ENCODE measurements at regions not wholly inside any gene's neighbourhood (a gene's known extent, or its start where the extent isn't known, plus 50 kb on each side); places are given as distances from the start of the nearest gene placed in this dataset.
A peak's percentile ranks its signal among the peaks of the same experiment; 100 is the strongest.

DNA sequence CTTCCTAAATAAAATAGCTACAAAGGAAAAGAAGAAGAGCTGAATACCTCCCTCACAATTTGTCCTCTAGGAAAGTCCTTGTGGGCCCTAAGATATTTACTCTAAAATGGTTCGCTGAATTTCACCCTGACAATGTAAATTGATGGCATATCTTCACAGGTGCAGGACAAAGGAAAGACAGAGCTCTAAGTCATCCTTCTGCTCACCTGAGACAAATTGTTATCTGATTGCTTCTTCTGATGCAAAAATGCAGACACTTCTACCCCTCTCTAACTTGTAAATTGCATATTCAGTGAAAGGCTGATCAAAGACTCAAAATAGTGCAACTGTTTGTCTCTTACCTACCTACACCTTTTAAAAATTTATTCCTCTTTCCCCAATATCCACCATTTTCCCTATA lies 747.2 kb upstream of the PRR20A start:
- H4K91ac ChIP-seq (replicated peaks; ENCODE audit: insufficient read length, low read length), result no peak overlapping the region
- CTCF ChIA-PET (ENCODE audit: partially characterized antibody), result no interaction called here
- H3K4me1 ChIP-seq (replicated peaks in 1 of 4; ENCODE audit: control insufficient read depth in 3 of 4, insufficient read depth in 4 of 4, low read length in 3 of 4), result peaks cover 0 to 5% (median 2%) of the 10 kb centered on the region in 4 experiments; a peak in 2 of 7 replicates
- H3K9ac ChIP-seq (replicated peaks in 1 of 4; ENCODE audit: extremely low read depth in 1 of 4, low read depth in 3 of 4, low read length in 3 of 4), result no peak overlapping the region
- no peaks in the 10 kb centered on the region for H3K79me1 ChIP-seq (ENCODE audit: low read depth, low read length)
- no peak overlapping the region for H2AK5ac ChIP-seq (ENCODE audit: low read depth, low read length)
- DNase-seq (ENCODE audit: low read depth in 1 of 2, low spot score in 2 of 2) (no peak), FAIRE-seq (no peak)
- H4K5ac ChIP-seq (ENCODE audit: insufficient read length, low read depth, low read length), result no peak overlapping the region
- no peak overlapping the region for H2BK20ac ChIP-seq (ENCODE audit: low read length)
- H2BK12ac ChIP-seq (ENCODE audit: low read depth, low read length), result no peak overlapping the region
- H3K14ac ChIP-seq (ENCODE audit: insufficient read length), result no peak overlapping the region
- no peak overlapping the region for H3K27ac ChIP-seq (ENCODE audit: low read depth, low read length)
- no peaks in the 10 kb centered on the region for H3K36me3 ChIP-seq (ENCODE audit: control insufficient read depth in 2 of 4, insufficient read depth in 4 of 4, low read length in 3 of 4)
- peaks cover 2 to 10% of the 10 kb centered on the region in 2 experiments; a peak in 1 of 4 replicates for H3K9me3 ChIP-seq (ENCODE audit: insufficient read depth in 2 of 2, low read depth in 1 of 2, low read length in 1 of 2)
- H2BK120ac ChIP-seq (replicated peaks; ENCODE audit: low read depth, low read length), result no peak overlapping the region
- H3K4ac ChIP-seq (replicated peaks; ENCODE audit: insufficient read length, low read depth, low read length), result no peak overlapping the region
- H3K27me3 ChIP-seq (replicated peaks in 1 of 4; ENCODE audit: control insufficient read depth in 3 of 4, extremely low read depth in 1 of 4, insufficient read depth in 3 of 4, low read length in 3 of 4), result no peaks in the 10 kb centered on the region
- H4K20me1 ChIP-seq (replicated peaks in 1 of 2; ENCODE audit: control insufficient read depth in 1 of 2, insufficient read depth in 2 of 2, low read length in 2 of 2), result no peaks in the 10 kb centered on the region
- TF ChIP-seq EGR1 (IDR thresholded peaks at IDR 0.05; ENCODE audit: borderline replicate concordance, low read depth, low read length), result no peak
- TF ChIP-seq TCF12 (IDR thresholded peaks at IDR 0.05; ENCODE audit: low read depth, low read length), result peak; percentile 74; the same call in 1 of the 2 replicates
- no peak overlapping the region for H3K4me2 ChIP-seq (ENCODE audit: insufficient read depth in 1 of 2, low read depth in 2 of 2, low read length in 2 of 2)
- H3K79me2 ChIP-seq (ENCODE audit: control insufficient read depth in 1 of 2, insufficient read depth in 2 of 2, low read length in 2 of 2), result no peaks in the 10 kb centered on the region
- WGBS, 2 experiments (ENCODE audit: extremely low coverage in 1 of 2, insufficient coverage in 1 of 2, insufficient read length in 1 of 2, insufficient replicate concordance in 2 of 2, low coverage in 1 of 2, low lambda C conversion rate in 2 of 2, missing lambda C conversion rate in 1 of 2), result 83% methylated on average over 1 of the region's 1 CpG; no CpG with 5 or more reads in 1 of the 2 experiments
- H3K56ac ChIP-seq (replicated peaks; ENCODE audit: insufficient read length, low read depth, low read length), result no peak overlapping the region
- no peak overlapping the region for H3K18ac ChIP-seq (ENCODE audit: extremely low read depth, low read length)
- H3K4me3 ChIP-seq (ENCODE audit: extremely low read depth in 1 of 4, insufficient read depth in 2 of 4, low read depth in 3 of 4, low read length in 4 of 4), result no peak overlapping the region
- H2AFZ ChIP-seq (ENCODE audit: low read length), result no peak overlapping the region
- no peak overlapping the region for H4K8ac ChIP-seq (ENCODE audit: extremely low read depth, insufficient read depth, low read length)
- no peak overlapping the region for H3K23ac ChIP-seq (ENCODE audit: insufficient read length)
- no peaks in the 10 kb centered on the region for H3K23me2 ChIP-seq (ENCODE audit: low read depth, low read length)
- POLR2A ChIA-PET (ENCODE audit: partially characterized antibody), result no interaction called here
- H2BK15ac ChIP-seq (ENCODE audit: low read length), result no peak overlapping the region
- H2BK5ac ChIP-seq (ENCODE audit: low read depth, low read length), result no peak overlapping the region

Data from H1 (cell line).